ENCODE measurements at regions not wholly inside any gene's neighbourhood (a gene's known extent, or its start where the extent isn't known, plus 50 kb on each side); places are given as distances from the start of the nearest gene placed in this dataset.

DNA sequence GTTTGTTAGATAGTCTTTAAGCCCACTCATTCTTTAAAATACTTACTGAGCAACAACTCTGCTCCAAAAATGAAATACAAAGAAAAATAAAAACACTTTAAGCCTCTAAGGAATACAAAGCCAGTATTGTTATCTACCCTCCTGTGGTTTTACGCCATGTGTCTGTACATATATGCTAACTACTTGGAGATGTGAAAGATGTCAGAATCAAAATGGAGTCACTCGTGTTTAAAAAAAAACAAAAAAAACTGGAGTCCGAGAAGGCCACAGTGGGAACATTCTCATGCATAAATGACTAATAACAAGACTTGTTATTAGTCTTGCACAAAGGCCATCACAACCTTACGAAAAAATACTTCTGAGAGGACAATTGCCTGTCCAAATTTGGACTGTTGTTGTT is 393.1 kb downstream of the TBC1D4 start:
- TF ChIP-seq EZH2phosphoT487 (IDR thresholded peaks at IDR 0.05; ENCODE audit: borderline replicate concordance, low read length) = no peak
- TF ChIP-seq, protein P1, sequence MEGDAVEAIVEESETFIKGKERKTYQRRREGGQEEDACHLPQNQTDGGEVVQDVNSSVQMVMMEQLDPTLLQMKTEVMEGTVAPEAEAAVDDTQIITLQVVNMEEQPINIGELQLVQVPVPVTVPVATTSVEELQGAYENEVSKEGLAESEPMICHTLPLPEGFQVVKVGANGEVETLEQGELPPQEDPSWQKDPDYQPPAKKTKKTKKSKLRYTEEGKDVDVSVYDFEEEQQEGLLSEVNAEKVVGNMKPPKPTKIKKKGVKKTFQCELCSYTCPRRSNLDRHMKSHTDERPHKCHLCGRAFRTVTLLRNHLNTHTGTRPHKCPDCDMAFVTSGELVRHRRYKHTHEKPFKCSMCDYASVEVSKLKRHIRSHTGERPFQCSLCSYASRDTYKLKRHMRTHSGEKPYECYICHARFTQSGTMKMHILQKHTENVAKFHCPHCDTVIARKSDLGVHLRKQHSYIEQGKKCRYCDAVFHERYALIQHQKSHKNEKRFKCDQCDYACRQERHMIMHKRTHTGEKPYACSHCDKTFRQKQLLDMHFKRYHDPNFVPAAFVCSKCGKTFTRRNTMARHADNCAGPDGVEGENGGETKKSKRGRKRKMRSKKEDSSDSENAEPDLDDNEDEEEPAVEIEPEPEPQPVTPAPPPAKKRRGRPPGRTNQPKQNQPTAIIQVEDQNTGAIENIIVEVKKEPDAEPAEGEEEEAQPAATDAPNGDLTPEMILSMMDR (IDR thresholded peaks at IDR 0.05; ENCODE audit: low read depth, low read length, poor library complexity, severe bottlenecking) = no peak
